IMR-90 (cell line): ENCODE measurements at regions not wholly inside any gene's neighbourhood (a gene's known extent, or its start where the extent isn't known, plus 50 kb on each side); places are given as distances from the start of the nearest gene placed in this dataset.

Experiments
- ATAC-seq: fragments of 200-7000 bp; cut with Tn5 transposase; 2 replicates; pipeline ENCODE4 v1.9.1; 2020; ENCODE audit warnings: low read depth, mild to moderate bottlenecking, moderate library complexity
- BruUV-seq: library from RNA; stranded (reverse); fragments of 400-500 nt; replicated peaks from 2 replicates; lab custom pipeline; 2021; lab: Mats Ljungman, UMichigan
- CTCF ChIA-PET: fragments of 300-600 bp; formaldehyde crosslinking; extraction: SDS; loops from one replicate; lab custom pipeline; 2021; ENCODE audit warnings: antibody characterized with exemption; lab: Yijun Ruan, JAX
- POLR2A ChIA-PET: fragments of 300-600 bp; sonication (Branson Sonifier 250); formaldehyde crosslinking; loops from one replicate; lab custom pipeline; 2022; ENCODE audit warnings: antibody characterized with exemption; ENCODE audit not compliant: unreplicated experiment; lab: Charles Lee
- DNase-seq: peaks from one replicate; pipeline ENCODE4 v3.0.0; 2013
- H2AFZ ChIP-seq: replicated peaks from 2 replicates; pipeline ENCODE3; 2013; ENCODE audit warnings: low read length, mild to moderate bottlenecking; ENCODE audit not compliant: poor library complexity
- H2AK5ac ChIP-seq: 2 replicates; pipeline ENCODE4 v1.6.1; 2013; ENCODE audit warnings: low read depth, low read length, inconsistent platforms
- H2AK9ac ChIP-seq: replicated peaks from 2 replicates; pipeline ENCODE3; 2013; ENCODE audit warnings: mild to moderate bottlenecking, low read depth, low read length, moderate library complexity; ENCODE audit not compliant: poor library complexity
- H2BK120ac ChIP-seq: 2 replicates; pipeline ENCODE4 v1.6.1; 2013; ENCODE audit warnings: low read depth, low read length, inconsistent platforms
- H2BK15ac ChIP-seq: 3 replicates; pipeline ENCODE4 v1.6.1; 2013; ENCODE audit warnings: low read depth, low read length, inconsistent platforms
- H2BK20ac ChIP-seq: 2 replicates; pipeline ENCODE4 v1.6.1; 2013; ENCODE audit warnings: low read depth, mild to moderate bottlenecking, inconsistent platforms, low read length, moderate library complexity
- H2BK5ac ChIP-seq: 2 replicates; pipeline ENCODE4 v1.6.1; 2013; ENCODE audit warnings: mild to moderate bottlenecking, low read depth, low read length, inconsistent platforms; ENCODE audit not compliant: poor library complexity, severe bottlenecking
- H3K14ac ChIP-seq: replicated peaks from 2 replicates; pipeline ENCODE4 v1.6.1; 2013; ENCODE audit warnings: low read depth, low read length, inconsistent platforms
- H3K18ac ChIP-seq: 2 replicates; pipeline ENCODE4 v1.6.1; 2013; ENCODE audit warnings: low read depth, low read length, control low read depth
- H3K23ac ChIP-seq: 2 replicates; pipeline ENCODE4 v1.6.1; 2013; ENCODE audit warnings: low read depth, low read length, inconsistent platforms
- H3K27ac ChIP-seq: 2 replicates; pipeline ENCODE4 v1.5.1; 2013; ENCODE audit warnings: mild to moderate bottlenecking, control low read depth, low read length; ENCODE audit not compliant: insufficient read depth
- H3K27me3 ChIP-seq: 2 replicates; pipeline ENCODE4 v1.6.1; 2013; ENCODE audit warnings: low read length; ENCODE audit not compliant: control insufficient read depth, insufficient read depth
- H3K36me3 ChIP-seq: 2 replicates; pipeline ENCODE4 v1.6.1; 2013; ENCODE audit warnings: low read length, mixed read lengths; ENCODE audit not compliant: control insufficient read depth, insufficient read depth
- H3K4ac ChIP-seq: 2 replicates; pipeline ENCODE4 v1.6.1; 2013; ENCODE audit warnings: low read depth, low read length, inconsistent platforms
- H3K4me1 ChIP-seq: 2 replicates; pipeline ENCODE4 v1.6.1; 2013; ENCODE audit warnings: low read length, mixed read lengths; ENCODE audit not compliant: control insufficient read depth, insufficient read depth
- H3K4me2 ChIP-seq: 2 replicates; pipeline ENCODE4 v1.6.1; 2013; ENCODE audit warnings: low read depth, mild to moderate bottlenecking, control low read depth, low read length, moderate library complexity
- H3K4me3 ChIP-seq: 2 replicates; pipeline ENCODE4 v1.5.1; 2013; ENCODE audit warnings: low read depth, mild to moderate bottlenecking, control low read depth, low read length, moderate library complexity; ENCODE audit not compliant: insufficient read depth
- H3K56ac ChIP-seq: 2 replicates; pipeline ENCODE4 v1.6.1; 2013; ENCODE audit warnings: low read length, inconsistent platforms; ENCODE audit not compliant: insufficient read depth; ENCODE audit errors: extremely low read depth
- H3K79me1 ChIP-seq, 2 experiments: 2 replicates each; pipeline ENCODE4 v1.6.1; 2013; ENCODE audit warnings: low read length in 2 of 2, inconsistent platforms in 1 of 2, low read depth in 1 of 2
- H3K9ac ChIP-seq: 2 replicates; pipeline ENCODE4 v1.6.1; 2013; ENCODE audit warnings: low read depth, low read length, control low read depth
- H3K9me1 ChIP-seq: 2 replicates; pipeline ENCODE4 v1.6.1; 2013; ENCODE audit warnings: low read length, inconsistent platforms; ENCODE audit not compliant: insufficient read depth
- H3K9me3 ChIP-seq: 2 replicates; pipeline ENCODE4 v1.6.1; 2013; ENCODE audit warnings: low read length; ENCODE audit not compliant: control insufficient read depth, insufficient read depth
- H4K20me1 ChIP-seq: 2 replicates; pipeline ENCODE4 v1.6.1; 2013; ENCODE audit warnings: low read length, inconsistent platforms; ENCODE audit not compliant: insufficient read depth
- H4K5ac ChIP-seq: 2 replicates; pipeline ENCODE4 v1.6.1; 2013; ENCODE audit warnings: mild to moderate bottlenecking, low read depth, low read length, control low read depth
- H4K8ac ChIP-seq, 2 experiments: 2 replicates each; pipeline ENCODE4 v1.6.1; 2013; ENCODE audit warnings: low read depth in 2 of 2, low read length in 2 of 2, control low read depth in 1 of 2, inconsistent platforms in 1 of 2
- H4K91ac ChIP-seq: 2 replicates; pipeline ENCODE4 v1.6.1; 2013; ENCODE audit warnings: low read depth, low read length, inconsistent platforms; ENCODE audit not compliant: insufficient read depth
- BHLHE40 ChIP-seq: fragments of 150-350 bp; IDR thresholded peaks from 2 replicates; pipeline ENCODE4 v1.6.1; 2016; ENCODE audit warnings: mild to moderate bottlenecking, low read depth, low read length
- CEBPB ChIP-seq: IDR thresholded peaks from 2 replicates; pipeline ENCODE4 v1.6.1; 2012; ENCODE audit warnings: low read depth, low read length, improper control_type of control experiment
- CHD1 ChIP-seq: IDR thresholded peaks from 2 replicates; pipeline ENCODE4 v1.6.1; 2012; ENCODE audit warnings: low read depth, low read length, improper control_type of control experiment
- FOS ChIP-seq: fragments of 150-350 bp; IDR thresholded peaks from 2 replicates; pipeline ENCODE4 v1.6.1; 2016; ENCODE audit warnings: low read depth, low read length
- MAFK ChIP-seq: IDR thresholded peaks from 2 replicates; pipeline ENCODE4 v1.6.1; 2012; ENCODE audit warnings: low read depth, low read length, improper control_type of control experiment
- MAZ ChIP-seq: IDR thresholded peaks from 2 replicates; pipeline ENCODE4 v1.6.1; 2012; ENCODE audit warnings: low read depth, mild to moderate bottlenecking, low read length, improper control_type of control experiment, moderate library complexity, borderline replicate concordance
- MXI1 ChIP-seq: IDR thresholded peaks from 2 replicates; pipeline ENCODE4 v1.6.1; 2012; ENCODE audit warnings: low read depth, mild to moderate bottlenecking, low read length, moderate library complexity, borderline replicate concordance
- NFE2L2 ChIP-seq: fragments of 150-350 bp; IDR thresholded peaks from 2 replicates; pipeline ENCODE4 v1.6.1; 2016; ENCODE audit warnings: low read depth, mild to moderate bottlenecking, low read length
- POLR2A ChIP-seq: IDR thresholded peaks from 2 replicates; pipeline ENCODE4 v1.6.1; 2012; ENCODE audit warnings: mild to moderate bottlenecking, low read depth, low read length
- RAD21 ChIP-seq: IDR thresholded peaks from 2 replicates; pipeline ENCODE4 v1.6.1; 2012; ENCODE audit warnings: low read length, improper control_type of control experiment
- RCOR1 ChIP-seq: IDR thresholded peaks from 2 replicates; pipeline ENCODE4 v1.6.1; 2012; ENCODE audit warnings: mild to moderate bottlenecking, low read length, improper control_type of control experiment; ENCODE audit not compliant: insufficient replicate concordance
- RFX5 ChIP-seq: IDR thresholded peaks from 2 replicates; pipeline ENCODE4 v1.8.0; 2012; ENCODE audit warnings: low read depth, mild to moderate bottlenecking, low read length, moderate library complexity
- SMC3 ChIP-seq: fragments of 150-350 bp; IDR thresholded peaks from 2 replicates; pipeline ENCODE4 v1.6.1; 2016; ENCODE audit warnings: low read depth, mild to moderate bottlenecking, antibody characterized with exemption, low read length, moderate library complexity
- WGBS, 2 experiments: methylation state at CpG; one replicate each; pipeline versions ENCODE4 v1.1.5 to v1.1.7; 2013; ENCODE audit warnings: missing lambda C conversion rate in 2 of 2; ENCODE audit not compliant: insufficient read length in 1 of 2; ENCODE audit errors: extremely low coverage in 2 of 2; 5-methylcytosine and 5-hydroxymethylcytosine counted together
- dilution Hi-C: fragments of 300-500 bp; cut with HindIII; formaldehyde crosslinking; loops from one replicate; pipeline ENCODE4 v1.14.3; 2018; ENCODE audit warnings: low sequenced_read_pairs; ENCODE audit not compliant: unreplicated experiment
- in situ Hi-C: fragments of 300-500 bp; cut with MboI; formaldehyde crosslinking; loops from 3 replicates; pipeline ENCODE4 v1.14.3; 2019; ENCODE audit warnings: low sequenced_read_pairs, inconsistent platforms, mixed read lengths
- intact Hi-C: fragments of 100-400 bp; cut with micrococcal nuclease; formaldehyde crosslinking; loops from 2 replicates; pipeline ENCODE4 v1.10.0; 2022
- TF ChIP-seq, protein P1 (sequence below): conservative IDR thresholded peaks from 2 replicates; pipeline ENCODE4 v1.5.1; 2012; ENCODE audit warnings: mild to moderate bottlenecking, low read depth, low read length, improper control_type of control experiment
- TF ChIP-seq, protein P2 (sequence below): fragments of 150-350 bp; IDR thresholded peaks from 2 replicates; pipeline ENCODE4 v1.6.1; 2016; ENCODE audit warnings: low read depth, mild to moderate bottlenecking, low read length, moderate library complexity, borderline replicate concordance
- TF ChIP-seq, protein P3 (sequence below): fragments of 150-350 bp; IDR thresholded peaks from 2 replicates; pipeline ENCODE4 v1.6.1; 2017; ENCODE audit warnings: mild to moderate bottlenecking, antibody characterized with exemption, low read length, low read depth

DNA sequence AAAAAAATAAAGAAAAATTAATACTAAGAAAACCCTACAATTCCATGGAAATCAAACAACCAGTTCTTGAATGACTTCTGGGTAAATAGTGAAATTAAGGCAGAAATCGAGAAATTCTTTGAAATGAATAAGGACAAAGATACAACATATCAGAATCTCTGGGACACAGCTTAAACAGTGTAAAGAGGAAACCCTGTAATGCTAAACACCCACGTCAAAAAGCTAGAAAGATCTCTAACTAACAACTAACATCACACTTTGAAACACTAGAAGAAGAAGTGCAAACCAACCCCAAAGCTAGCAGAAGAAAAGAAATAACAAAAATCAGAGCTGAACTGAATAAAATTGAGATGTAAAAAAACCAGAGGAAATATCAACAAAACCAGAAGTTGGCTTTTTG is 114.6 kb upstream of the CD180 start:
- no peaks in the 10 kb centered on the region for H3K27me3 ChIP-seq
- H3K14ac ChIP-seq: no peak overlapping the region
- no peak overlapping the region for H3K56ac ChIP-seq
- H3K27ac ChIP-seq: no peak overlapping the region
- H3K4me1 ChIP-seq: peaks cover 8% of the 10 kb centered on the region
- no peak overlapping the region for H2BK120ac ChIP-seq
- TF ChIP-seq RAD21 (no peak), MXI1 (no peak), BHLHE40 (no peak), RCOR1 (no peak), FOS (no peak), MAFK (no peak), POLR2A (no peak), CHD1 (no peak), NFE2L2 (no peak), RFX5 (no peak), CEBPB (no peak), MAZ (no peak), SMC3 (no peak)
- TF ChIP-seq, protein P1, sequence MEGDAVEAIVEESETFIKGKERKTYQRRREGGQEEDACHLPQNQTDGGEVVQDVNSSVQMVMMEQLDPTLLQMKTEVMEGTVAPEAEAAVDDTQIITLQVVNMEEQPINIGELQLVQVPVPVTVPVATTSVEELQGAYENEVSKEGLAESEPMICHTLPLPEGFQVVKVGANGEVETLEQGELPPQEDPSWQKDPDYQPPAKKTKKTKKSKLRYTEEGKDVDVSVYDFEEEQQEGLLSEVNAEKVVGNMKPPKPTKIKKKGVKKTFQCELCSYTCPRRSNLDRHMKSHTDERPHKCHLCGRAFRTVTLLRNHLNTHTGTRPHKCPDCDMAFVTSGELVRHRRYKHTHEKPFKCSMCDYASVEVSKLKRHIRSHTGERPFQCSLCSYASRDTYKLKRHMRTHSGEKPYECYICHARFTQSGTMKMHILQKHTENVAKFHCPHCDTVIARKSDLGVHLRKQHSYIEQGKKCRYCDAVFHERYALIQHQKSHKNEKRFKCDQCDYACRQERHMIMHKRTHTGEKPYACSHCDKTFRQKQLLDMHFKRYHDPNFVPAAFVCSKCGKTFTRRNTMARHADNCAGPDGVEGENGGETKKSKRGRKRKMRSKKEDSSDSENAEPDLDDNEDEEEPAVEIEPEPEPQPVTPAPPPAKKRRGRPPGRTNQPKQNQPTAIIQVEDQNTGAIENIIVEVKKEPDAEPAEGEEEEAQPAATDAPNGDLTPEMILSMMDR: no peak
- TF ChIP-seq, protein P2, sequence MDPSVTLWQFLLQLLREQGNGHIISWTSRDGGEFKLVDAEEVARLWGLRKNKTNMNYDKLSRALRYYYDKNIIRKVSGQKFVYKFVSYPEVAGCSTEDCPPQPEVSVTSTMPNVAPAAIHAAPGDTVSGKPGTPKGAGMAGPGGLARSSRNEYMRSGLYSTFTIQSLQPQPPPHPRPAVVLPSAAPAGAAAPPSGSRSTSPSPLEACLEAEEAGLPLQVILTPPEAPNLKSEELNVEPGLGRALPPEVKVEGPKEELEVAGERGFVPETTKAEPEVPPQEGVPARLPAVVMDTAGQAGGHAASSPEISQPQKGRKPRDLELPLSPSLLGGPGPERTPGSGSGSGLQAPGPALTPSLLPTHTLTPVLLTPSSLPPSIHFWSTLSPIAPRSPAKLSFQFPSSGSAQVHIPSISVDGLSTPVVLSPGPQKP: no peak
- TF ChIP-seq, protein P3, sequence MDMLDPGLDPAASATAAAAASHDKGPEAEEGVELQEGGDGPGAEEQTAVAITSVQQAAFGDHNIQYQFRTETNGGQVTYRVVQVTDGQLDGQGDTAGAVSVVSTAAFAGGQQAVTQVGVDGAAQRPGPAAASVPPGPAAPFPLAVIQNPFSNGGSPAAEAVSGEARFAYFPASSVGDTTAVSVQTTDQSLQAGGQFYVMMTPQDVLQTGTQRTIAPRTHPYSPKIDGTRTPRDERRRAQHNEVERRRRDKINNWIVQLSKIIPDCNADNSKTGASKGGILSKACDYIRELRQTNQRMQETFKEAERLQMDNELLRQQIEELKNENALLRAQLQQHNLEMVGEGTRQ: no peak
- no peak overlapping the region for H2AFZ ChIP-seq
- H2BK5ac ChIP-seq: no peak overlapping the region
- H3K4me2 ChIP-seq: no peak overlapping the region
- intact Hi-C loops (no loop called here), in situ Hi-C loops (no loop called here), dilution Hi-C loops (no loop called here)
- H3K23ac ChIP-seq: no peak overlapping the region
- no peak overlapping the region for H4K91ac ChIP-seq
- BruUV-seq: no TSS peak
- no peaks in the 10 kb centered on the region for H3K9me3 ChIP-seq
- no peak overlapping the region for H3K4ac ChIP-seq
- no peak overlapping the region for H2BK15ac ChIP-seq
- H3K18ac ChIP-seq: no peak overlapping the region
- no CpG with 5 or more reads among the region's 2 CpGs for WGBS, 2 experiments
- no peak overlapping the region for H4K5ac ChIP-seq
- no peak overlapping the region for H2AK5ac ChIP-seq
- no peaks in the 10 kb centered on the region for H4K20me1 ChIP-seq
- no peak for DNase-seq
- H2BK20ac ChIP-seq: no peak overlapping the region
- ATAC-seq: no peak
- H4K8ac ChIP-seq: no peak overlapping the region
- ChIA-PET CTCF (no interaction called here), POLR2A (no interaction called here)
- no peaks in the 10 kb centered on the region for H3K36me3 ChIP-seq
- no peaks in the 10 kb centered on the region for H3K79me1 ChIP-seq
- H3K4me3 ChIP-seq: no peak overlapping the region
- no peak overlapping the region for H2AK9ac ChIP-seq
- no peak overlapping the region for H3K9ac ChIP-seq
- peaks cover 3% of the 10 kb centered on the region; the same call in 1 of the 2 replicates for H3K9me1 ChIP-seq
